Neural progenitor cell (in vitro differentiated cells): ENCODE measurements at regions not wholly inside any gene's neighbourhood (a gene's known extent, or its start where the extent isn't known, plus 50 kb on each side); places are given as distances from the start of the nearest gene placed in this dataset.
"Not testable (repeated sequence)": the region's sequence is repeated elsewhere in the genome, so short reads cannot be mapped to it uniquely, and the experiment has no call there.

Source experiments
- EZH2 ChIP-seq: fragments of 200-600 bp; sonication (generic); IDR thresholded peaks from 2 replicates; pipeline ENCODE4 v1.6.1; 2017; ENCODE audit warnings: antibody characterized with exemption, mild to moderate bottlenecking, moderate library complexity
- EZH2phosphoT487 ChIP-seq: fragments of 200-600 bp; sonication (generic); IDR thresholded peaks from 2 replicates; pipeline ENCODE4 v1.6.1; 2017; ENCODE audit warnings: antibody characterized with exemption
- TF ChIP-seq, protein P1 (sequence below): fragments of 200-600 bp; sonication (generic); IDR thresholded peaks from 2 replicates; pipeline ENCODE4 v1.5.1; 2017; ENCODE audit warnings: antibody characterized with exemption, mild to moderate bottlenecking

DNA sequence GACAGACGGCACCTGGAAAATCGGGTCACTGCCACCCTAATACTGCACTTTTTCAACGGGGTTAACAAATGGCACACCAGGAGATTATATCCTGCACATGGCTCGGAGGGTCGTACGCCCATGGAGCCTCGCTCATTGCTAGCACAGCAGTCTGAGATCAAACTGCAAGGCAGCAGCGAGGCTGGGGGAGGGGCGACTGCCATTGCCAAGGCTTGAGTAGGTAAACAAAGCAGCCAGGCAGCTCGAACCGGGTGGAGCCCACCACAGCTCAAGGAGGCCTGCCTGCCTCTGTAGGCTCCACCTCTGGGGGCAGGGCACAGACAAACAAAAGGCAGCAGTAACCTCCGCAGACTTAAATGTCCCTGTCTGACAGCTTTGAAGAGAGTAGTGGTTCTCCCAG lies 270.7 kb downstream of the XPNPEP1 start:
- TF ChIP-seq, protein P1, sequence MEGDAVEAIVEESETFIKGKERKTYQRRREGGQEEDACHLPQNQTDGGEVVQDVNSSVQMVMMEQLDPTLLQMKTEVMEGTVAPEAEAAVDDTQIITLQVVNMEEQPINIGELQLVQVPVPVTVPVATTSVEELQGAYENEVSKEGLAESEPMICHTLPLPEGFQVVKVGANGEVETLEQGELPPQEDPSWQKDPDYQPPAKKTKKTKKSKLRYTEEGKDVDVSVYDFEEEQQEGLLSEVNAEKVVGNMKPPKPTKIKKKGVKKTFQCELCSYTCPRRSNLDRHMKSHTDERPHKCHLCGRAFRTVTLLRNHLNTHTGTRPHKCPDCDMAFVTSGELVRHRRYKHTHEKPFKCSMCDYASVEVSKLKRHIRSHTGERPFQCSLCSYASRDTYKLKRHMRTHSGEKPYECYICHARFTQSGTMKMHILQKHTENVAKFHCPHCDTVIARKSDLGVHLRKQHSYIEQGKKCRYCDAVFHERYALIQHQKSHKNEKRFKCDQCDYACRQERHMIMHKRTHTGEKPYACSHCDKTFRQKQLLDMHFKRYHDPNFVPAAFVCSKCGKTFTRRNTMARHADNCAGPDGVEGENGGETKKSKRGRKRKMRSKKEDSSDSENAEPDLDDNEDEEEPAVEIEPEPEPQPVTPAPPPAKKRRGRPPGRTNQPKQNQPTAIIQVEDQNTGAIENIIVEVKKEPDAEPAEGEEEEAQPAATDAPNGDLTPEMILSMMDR = not testable (repeated sequence)
- TF ChIP-seq EZH2, EZH2phosphoT487: not testable (repeated sequence)
